ENCODE measurements at regions not wholly inside any gene's neighbourhood (a gene's known extent, or its start where the extent isn't known, plus 50 kb on each side); places are given as distances from the start of the nearest gene placed in this dataset.

- TF ChIP-seq ZNF274 (IDR thresholded peaks at IDR 0.05; ENCODE audit: low read depth, low read length) (no peak), YY1 (IDR thresholded peaks at IDR 0.05; ENCODE audit: insufficient read depth, insufficient read length) (no peak), SUZ12 (IDR thresholded peaks at IDR 0.05; ENCODE audit: extremely low read depth, insufficient read depth, insufficient read length) (no peak)
These were observed 666.6 kb upstream of the CITED2 start for GRCh38 chr6:140041056-140041455.
